Loucy (cell line): ENCODE measurements at regions not wholly inside any gene's neighbourhood (a gene's known extent, or its start where the extent isn't known, plus 50 kb on each side); places are given as distances from the start of the nearest gene placed in this dataset.
"Not testable (repeated sequence)": the region's sequence is repeated elsewhere in the genome, so short reads cannot be mapped to it uniquely, and the experiment has no call there.

Source experiments
- H2AFZ ChIP-seq: fragments of 200-600 bp; sonication (generic); 2 replicates; pipeline ENCODE4 v1.6.0; 2016; ENCODE audit warnings: antibody characterized with exemption, mild to moderate bottlenecking, low read length, moderate library complexity
- H3F3A ChIP-seq: fragments of 200-600 bp; 2 replicates; pipeline ENCODE4 v1.6.0; 2016; ENCODE audit warnings: antibody characterized with exemption, low read depth, mild to moderate bottlenecking
- H3K27me3 ChIP-seq: fragments of 200-600 bp; sonication (generic); 2 replicates; pipeline ENCODE4 v1.6.1; 2014; ENCODE audit warnings: low read length, mild to moderate bottlenecking; ENCODE audit not compliant: insufficient read depth, poor library complexity, severe bottlenecking
- H3K36me3 ChIP-seq: fragments of 200-600 bp; sonication (generic); 2 replicates; pipeline ENCODE4 v1.6.1; 2016; ENCODE audit warnings: low read length; ENCODE audit not compliant: insufficient read depth
- H3K4me1 ChIP-seq: fragments of 200-600 bp; sonication (generic); 2 replicates; pipeline ENCODE4 v1.5.1; 2014; ENCODE audit warnings: low read length, mild to moderate bottlenecking; ENCODE audit not compliant: insufficient read depth, poor library complexity, severe bottlenecking
- H3K4me2 ChIP-seq: fragments of 200-600 bp; sonication (generic); 2 replicates; pipeline ENCODE4 v1.6.0; 2014; ENCODE audit warnings: antibody characterized with exemption, low read length, low read depth, mild to moderate bottlenecking; ENCODE audit not compliant: poor library complexity, severe bottlenecking
- H3K4me3 ChIP-seq: fragments of 200-600 bp; sonication (generic); 2 replicates; pipeline ENCODE4 v1.5.1; 2014; ENCODE audit warnings: low read length, mild to moderate bottlenecking, mixed read lengths; ENCODE audit not compliant: poor library complexity, severe bottlenecking
- H3K79me2 ChIP-seq: fragments of 200-600 bp; sonication (generic); 2 replicates; pipeline ENCODE4 v1.6.1; 2014; ENCODE audit warnings: low read length; ENCODE audit not compliant: insufficient read depth
- H3K9ac ChIP-seq: fragments of 200-600 bp; sonication (generic); 2 replicates; pipeline ENCODE4 v1.6.0; 2014; ENCODE audit warnings: mild to moderate bottlenecking, low read depth, low read length, moderate library complexity; ENCODE audit not compliant: poor library complexity, severe bottlenecking
- H3K9me2 ChIP-seq: fragments of 200-600 bp; sonication (generic); replicated peaks from 2 replicates; pipeline ENCODE4 v1.6.1; 2016; ENCODE audit warnings: low read depth, low read length, mixed read lengths
- H3K9me3 ChIP-seq: fragments of 200-600 bp; sonication (generic); 2 replicates; pipeline ENCODE4 v1.6.1; 2014; ENCODE audit warnings: mild to moderate bottlenecking, antibody characterized with exemption, low read length, low read depth; ENCODE audit not compliant: insufficient read depth
- H4K20me1 ChIP-seq: fragments of 200-600 bp; sonication (generic); 2 replicates; pipeline ENCODE4 v1.6.0; 2014; ENCODE audit warnings: antibody characterized with exemption, low read length, mild to moderate bottlenecking; ENCODE audit not compliant: insufficient read depth, poor library complexity, severe bottlenecking
- CTCF ChIP-seq: fragments of 200-600 bp; sonication (generic); conservative IDR thresholded peaks from 2 replicates; pipeline ENCODE4 v1.5.1; 2014; ENCODE audit warnings: mild to moderate bottlenecking, antibody characterized with exemption, low read length
- EZH2phosphoT487 ChIP-seq: fragments of 200-600 bp; IDR thresholded peaks from 2 replicates; pipeline ENCODE4 v1.6.1; 2018; ENCODE audit warnings: antibody characterized with exemption, mild to moderate bottlenecking, moderate library complexity, borderline replicate concordance

GRCh38 chr12:128033473-128033872 is 233.5 kb upstream of the TMEM132C start:
- no peaks in the 10 kb centered on the region for H3K79me2 ChIP-seq
- H3K9ac ChIP-seq: no peak overlapping the region
- H3K4me1 ChIP-seq: no peaks in the 10 kb centered on the region
- TF ChIP-seq EZH2phosphoT487 (no peak), CTCF (no peak)
- no peaks in the 10 kb centered on the region for H4K20me1 ChIP-seq
- H3K36me3 ChIP-seq: no peaks in the 10 kb centered on the region
- H3K9me2 ChIP-seq: no peaks in the 10 kb centered on the region
- no peaks in the 10 kb centered on the region for H3F3A ChIP-seq
- H3K9me3 ChIP-seq: no peaks in the 10 kb centered on the region
- H3K4me2 ChIP-seq: no peak overlapping the region
- no peaks in the 10 kb centered on the region for H3K27me3 ChIP-seq
- no peak overlapping the region for H3K4me3 ChIP-seq
- H2AFZ ChIP-seq: no peak overlapping the region

GRCh38 chr12:128040971-128041370 is 226.0 kb upstream of the TMEM132C start:
- no peak for TF ChIP-seq CTCF
- no peak for TF ChIP-seq EZH2phosphoT487
- no peak overlapping the region for H2AFZ ChIP-seq
- H4K20me1 ChIP-seq: no peaks in the 10 kb centered on the region
- no peaks in the 10 kb centered on the region for H3K9me2 ChIP-seq
- no peaks in the 10 kb centered on the region for H3K79me2 ChIP-seq
- no peaks in the 10 kb centered on the region for H3K4me1 ChIP-seq
- H3K4me2 ChIP-seq: no peak overlapping the region
- no peak overlapping the region for H3K9ac ChIP-seq
- H3F3A ChIP-seq: no peaks in the 10 kb centered on the region
- H3K36me3 ChIP-seq: no peaks in the 10 kb centered on the region
- H3K9me3 ChIP-seq: no peaks in the 10 kb centered on the region; the same call in 1 of the 2 replicates
- H3K27me3 ChIP-seq: no peaks in the 10 kb centered on the region
- no peak overlapping the region for H3K4me3 ChIP-seq

DNA sequence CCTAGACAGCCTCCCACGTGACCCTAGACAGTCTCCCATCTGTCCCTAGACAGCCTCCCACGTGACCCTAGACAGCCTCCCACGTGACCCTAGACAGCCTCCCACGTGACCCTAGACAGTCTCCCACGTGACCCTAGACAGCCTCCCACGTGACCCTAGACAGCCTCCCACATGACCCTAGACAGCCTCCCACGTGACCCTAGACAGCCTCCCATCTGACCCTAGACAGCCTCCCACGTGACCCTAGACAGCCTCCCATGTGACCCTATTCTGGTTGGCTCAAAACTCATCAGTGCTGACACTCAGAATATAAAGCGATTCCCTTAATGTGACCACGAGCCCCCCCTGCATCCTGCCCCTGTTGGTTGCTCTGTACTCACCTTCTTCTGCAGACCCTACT is 224.7 kb upstream of the TMEM132C start:
- H3K9me3 ChIP-seq, H3K9ac ChIP-seq, H3K27me3 ChIP-seq, H3K4me2 ChIP-seq, H3K79me2 ChIP-seq, H3K36me3 ChIP-seq, H3K9me2 ChIP-seq, H4K20me1 ChIP-seq, H3F3A ChIP-seq, H3K4me1 ChIP-seq, H2AFZ ChIP-seq, H3K4me3 ChIP-seq: not testable (repeated sequence)

GRCh38 chr12:128042825-128043224 is 224.1 kb upstream of the TMEM132C start:
- Histone ChIP-seq H3K4me1 (no peaks in the 10 kb centered on the region), H3F3A (no peaks in the 10 kb centered on the region), H3K36me3 (no peaks in the 10 kb centered on the region), H3K27me3 (no peaks in the 10 kb centered on the region), H4K20me1 (no peaks in the 10 kb centered on the region), H3K4me3 (no peak overlapping the region), H3K9me3 (no peaks in the 10 kb centered on the region; the same call in 1 of the 2 replicates), H3K4me2 (no peak overlapping the region), H3K79me2 (no peaks in the 10 kb centered on the region), H3K9ac (no peak overlapping the region), H2AFZ (no peak overlapping the region), H3K9me2 (no peaks in the 10 kb centered on the region)
- no peak for TF ChIP-seq CTCF
- no peak for TF ChIP-seq EZH2phosphoT487
